ENCODE measurements at regions not wholly inside any gene's neighbourhood (a gene's known extent, or its start where the extent isn't known, plus 50 kb on each side); places are given as distances from the start of the nearest gene placed in this dataset.

DNA sequence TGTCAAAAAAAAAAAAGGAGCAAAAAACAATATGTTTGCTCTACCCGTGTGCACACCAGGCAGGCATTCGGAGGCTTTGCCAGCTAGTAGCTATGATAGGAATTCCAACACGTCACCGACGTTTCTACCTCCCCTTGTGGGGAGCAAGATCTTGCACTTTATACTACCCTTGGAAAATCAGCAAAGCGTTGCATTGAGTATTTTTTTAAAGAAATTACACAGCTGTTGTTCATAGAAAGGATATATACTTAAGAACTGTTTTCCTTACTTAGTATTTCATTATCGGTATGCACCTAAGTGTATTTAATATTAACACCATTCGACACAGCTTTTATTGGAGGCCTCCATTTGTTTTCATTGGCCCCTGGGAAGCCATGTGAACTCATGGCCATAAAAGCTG lies 159.9 kb upstream of the MGMT start:
- TF ChIP-seq POLR2A (IDR thresholded peaks at IDR 0.05; ENCODE audit: low read length) (no peak), GATA1 (IDR thresholded peaks at IDR 0.05; ENCODE audit: low read depth, low read length) (no peak)

Data from erythroblast (primary cell).